GM13976 (cell line): ENCODE measurements at regions not wholly inside any gene's neighbourhood (a gene's known extent, or its start where the extent isn't known, plus 50 kb on each side); places are given as distances from the start of the nearest gene placed in this dataset.

ENCODE experiments used
- DNase-seq: peaks from one replicate; pipeline ENCODE4 v3.0.0; 2012; ENCODE audit warnings: low spot score
- in situ Hi-C: fragments of 300-500 bp; cut with MboI; formaldehyde crosslinking; loops from one replicate; pipeline ENCODE4 v1.12.0; 2022; ENCODE audit warnings: low sequenced_read_pairs, mixed read lengths, inconsistent platforms; ENCODE audit not compliant: unreplicated experiment
- TF ChIP-seq, protein P1 (sequence below): IDR thresholded peaks from 2 replicates; pipeline ENCODE4 v1.5.1; 2012; ENCODE audit warnings: borderline replicate concordance, mild to moderate bottlenecking; ENCODE audit not compliant: insufficient read depth; ENCODE audit errors: extremely low read depth, missing control alignments, control extremely low read depth

DNA sequence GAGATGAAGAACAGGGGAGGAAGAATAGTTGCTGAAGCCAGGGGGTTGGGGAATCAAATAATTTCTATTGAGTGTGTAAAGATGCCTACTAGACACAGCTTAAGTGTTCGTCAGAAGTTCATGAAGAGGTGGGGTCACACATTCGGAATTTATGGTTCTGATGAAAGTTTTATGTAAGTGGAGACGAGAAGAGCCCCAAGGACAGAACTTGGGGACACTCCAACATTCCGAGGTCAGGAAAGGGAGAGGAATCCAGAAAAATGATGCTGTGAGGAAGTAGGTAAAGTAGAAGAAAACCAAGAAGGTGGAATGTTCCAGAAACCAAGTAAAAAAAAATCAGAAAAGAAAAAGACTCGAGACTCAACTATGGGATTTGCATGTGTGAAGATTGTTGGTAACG lies 272.5 kb downstream of the SIPA1L2 start:
- DNase-seq = no peak
- TF ChIP-seq, protein P1, sequence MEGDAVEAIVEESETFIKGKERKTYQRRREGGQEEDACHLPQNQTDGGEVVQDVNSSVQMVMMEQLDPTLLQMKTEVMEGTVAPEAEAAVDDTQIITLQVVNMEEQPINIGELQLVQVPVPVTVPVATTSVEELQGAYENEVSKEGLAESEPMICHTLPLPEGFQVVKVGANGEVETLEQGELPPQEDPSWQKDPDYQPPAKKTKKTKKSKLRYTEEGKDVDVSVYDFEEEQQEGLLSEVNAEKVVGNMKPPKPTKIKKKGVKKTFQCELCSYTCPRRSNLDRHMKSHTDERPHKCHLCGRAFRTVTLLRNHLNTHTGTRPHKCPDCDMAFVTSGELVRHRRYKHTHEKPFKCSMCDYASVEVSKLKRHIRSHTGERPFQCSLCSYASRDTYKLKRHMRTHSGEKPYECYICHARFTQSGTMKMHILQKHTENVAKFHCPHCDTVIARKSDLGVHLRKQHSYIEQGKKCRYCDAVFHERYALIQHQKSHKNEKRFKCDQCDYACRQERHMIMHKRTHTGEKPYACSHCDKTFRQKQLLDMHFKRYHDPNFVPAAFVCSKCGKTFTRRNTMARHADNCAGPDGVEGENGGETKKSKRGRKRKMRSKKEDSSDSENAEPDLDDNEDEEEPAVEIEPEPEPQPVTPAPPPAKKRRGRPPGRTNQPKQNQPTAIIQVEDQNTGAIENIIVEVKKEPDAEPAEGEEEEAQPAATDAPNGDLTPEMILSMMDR = no peak
- in situ Hi-C loops = no loop called here

DNA sequence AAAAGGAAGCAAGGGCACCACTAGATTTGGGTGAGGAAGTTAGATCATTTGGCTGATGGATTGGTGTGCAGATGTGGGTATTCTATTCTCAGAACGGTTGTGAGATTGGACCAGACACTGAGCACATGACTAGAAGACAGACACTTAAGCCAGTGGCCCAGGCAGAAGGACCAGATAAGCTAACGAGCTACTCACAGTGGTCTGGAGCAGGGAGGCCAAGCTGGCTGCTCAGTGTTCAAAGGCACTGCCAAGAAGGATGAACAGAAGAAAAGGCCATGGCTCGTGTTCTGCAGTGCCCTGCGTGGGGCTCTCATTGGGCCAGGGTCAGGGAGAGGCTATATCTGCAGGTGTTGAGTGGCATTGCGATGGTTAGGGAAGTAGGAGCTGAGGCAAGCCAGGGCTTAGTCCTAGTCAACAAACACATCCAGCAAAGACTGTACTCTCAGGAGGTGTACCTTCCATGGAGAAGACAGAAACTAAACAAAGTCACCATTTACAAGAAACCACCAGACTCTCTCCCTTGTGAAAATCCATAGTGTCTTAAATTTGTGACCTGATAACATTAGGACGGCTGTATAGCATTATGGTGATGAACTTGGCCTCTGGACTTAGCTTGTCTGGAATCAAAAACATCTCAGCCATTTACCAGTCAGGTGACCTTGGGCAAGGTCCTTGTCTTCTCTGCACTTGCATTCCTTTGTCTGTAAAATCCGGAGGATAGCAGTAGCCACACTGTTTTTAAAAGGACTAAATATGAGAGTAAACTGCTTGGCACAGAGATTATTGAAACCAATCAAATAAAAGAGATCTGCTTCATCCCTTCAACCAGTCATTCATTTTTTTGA lies 274.5 kb downstream of the SIPA1L2 start:
- DNase-seq = no peak
- in situ Hi-C loops = no loop called here
- TF ChIP-seq, protein P1 = no peak

DNA sequence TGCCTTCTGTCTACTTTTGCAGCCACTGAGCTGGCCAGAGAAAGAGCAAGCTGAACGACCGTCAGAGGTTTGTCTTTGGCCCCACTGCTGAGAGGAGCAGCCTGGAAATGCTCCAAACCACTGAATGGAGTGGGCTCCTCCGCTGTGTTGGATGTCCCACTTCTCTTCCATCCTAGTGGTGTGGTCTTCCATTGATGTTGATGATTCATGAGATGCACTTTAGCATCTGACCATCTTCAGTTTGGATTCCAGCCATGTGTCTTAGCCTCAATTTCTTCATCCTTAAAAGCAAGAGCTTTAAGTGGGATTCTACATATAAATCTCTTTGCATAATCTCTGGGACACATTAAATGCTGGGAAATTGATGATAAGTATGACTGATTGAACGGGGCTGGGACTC lies 276.9 kb downstream of the SIPA1L2 start:
- TF ChIP-seq, protein P1 = no peak
- no peak for DNase-seq

DNA sequence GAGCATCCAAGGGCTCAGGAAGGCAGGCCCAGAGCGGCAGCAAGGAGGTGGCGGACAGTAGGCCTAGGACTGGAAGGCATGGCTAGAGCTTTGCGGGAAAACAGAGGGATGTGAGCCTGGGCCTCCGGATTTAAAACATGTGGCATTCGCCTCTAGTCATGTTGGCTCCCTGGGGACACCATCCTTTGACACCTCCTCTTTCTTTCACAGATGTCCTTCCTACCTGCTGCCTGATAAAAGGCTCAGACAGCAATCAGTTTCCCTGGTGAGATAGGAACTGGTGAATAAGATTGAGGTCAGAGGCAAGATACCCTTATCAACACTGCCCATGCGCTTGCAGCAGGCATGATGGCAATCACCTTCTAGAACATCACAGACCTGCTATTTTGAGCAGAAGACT lies 277.6 kb downstream of the SIPA1L2 start:
- TF ChIP-seq, protein P1 = no peak
- in situ Hi-C loops = no loop called here
- no peak for DNase-seq

More for the DNA sequence above, 276.9 kb downstream of the SIPA1L2 start:
- in situ Hi-C loops = no loop called here

DNA sequence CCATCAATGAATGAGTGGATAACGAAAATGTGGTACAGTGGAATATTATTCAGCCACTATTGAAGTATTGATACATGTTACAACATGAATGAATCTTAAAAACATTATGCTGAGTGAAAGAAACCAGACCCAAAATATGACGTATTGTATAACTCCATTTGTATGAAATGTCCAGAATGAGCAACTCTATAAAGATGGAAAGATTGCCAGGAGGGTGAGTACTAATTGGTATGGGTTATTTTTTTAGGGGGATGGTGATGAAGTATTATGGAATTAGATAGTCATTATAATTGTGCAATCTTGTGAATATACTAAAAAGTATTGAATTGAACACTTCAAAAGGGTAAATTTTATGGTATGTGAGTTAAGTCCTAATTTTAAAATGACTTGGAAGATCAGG lies 278.6 kb downstream of the SIPA1L2 start:
- TF ChIP-seq, protein P1 = no peak
- no peak for DNase-seq
- in situ Hi-C loops = no loop called here

DNA sequence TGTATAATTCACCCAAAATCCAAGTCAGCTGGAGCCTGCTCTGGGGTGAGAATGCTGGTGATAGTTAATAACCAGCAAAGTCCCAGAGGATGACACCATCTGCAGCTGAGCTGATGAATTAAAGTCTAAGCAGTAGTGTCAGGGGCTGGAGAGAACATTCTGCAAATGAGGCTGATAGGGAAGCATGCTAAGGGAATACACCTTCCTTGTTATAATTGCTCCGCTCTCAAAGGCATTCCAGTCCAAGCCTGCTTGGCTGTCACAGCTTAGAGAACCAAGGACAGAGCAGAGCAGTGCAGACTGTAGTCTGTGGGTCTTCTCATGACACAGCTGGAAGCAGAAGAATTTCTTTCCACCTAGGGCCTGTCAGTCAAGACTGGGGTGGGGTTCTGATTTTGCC lies 283.1 kb downstream of the SIPA1L2 start:
- in situ Hi-C loops = loop anchor here (25.0 kb wide), 1 partner anchor 110 kb away; no protein-coding TSS in a partner anchor
- DNase-seq = no peak
- TF ChIP-seq, protein P1 = no peak
